Prostate gland (tissue), 2 donors: ENCODE measurements at regions not wholly inside any gene's neighbourhood (a gene's known extent, or its start where the extent isn't known, plus 50 kb on each side); places are given as distances from the start of the nearest gene placed in this dataset.

ENCODE experiments used
- DNase-seq: peaks from one replicate; pipeline ENCODE4 v3.0.0-alpha.2; 2019; ENCODE audit warnings: low spot score
- H3K27ac ChIP-seq, 2 donors: fragments of 200-600 bp; sonication (generic); 2 replicates each; pipeline ENCODE4 v1.5.1; 2017 to 2019
- H3K27me3 ChIP-seq: fragments of 200-600 bp; sonication (generic); replicated peaks from 2 replicates; pipeline ENCODE4 v1.5.1; 2019; ENCODE audit not compliant: insufficient read depth
- H3K36me3 ChIP-seq, 2 donors: fragments of 200-600 bp; sonication (generic); 1 replicate in 1 of 2; 2 replicates in 1 of 2; pipeline versions ENCODE4 v1.5.1 to v1.8.1; 2017 to 2019
- H3K4me1 ChIP-seq: fragments of 200-600 bp; sonication (generic); replicated peaks from 2 replicates; pipeline ENCODE4 v1.5.1; 2019
- H3K4me3 ChIP-seq, 2 donors: fragments of 200-600 bp; sonication (generic); 2 replicates each; pipeline ENCODE4 v1.5.1; 2017 to 2019
- H3K9me3 ChIP-seq: fragments of 200-600 bp; sonication (generic); 2 replicates; pipeline ENCODE4 v1.5.1; 2017
- POLR2A ChIP-seq: fragments of 450-650 bp; IDR thresholded peaks from one replicate; pipeline ENCODE4 v1.6.1; 2016; ENCODE audit warnings: antibody characterized with exemption, mild to moderate bottlenecking
- POLR2AphosphoS5 ChIP-seq: sonication (generic); formaldehyde crosslinking; IDR thresholded peaks from one replicate; pipeline ENCODE4 v1.6.1; 2017; ENCODE audit warnings: antibody characterized with exemption
- WGBS: methylation state at CpG from one replicate; pipeline ENCODE4 v1.1.5; 2018; 5-methylcytosine and 5-hydroxymethylcytosine counted together
- intact Hi-C: fragments of 100-400 bp; cut with DNase I; formaldehyde crosslinking; loops from one replicate; pipeline ENCODE4 v1.14.2; 2022
- TF ChIP-seq, protein P1 (sequence below), 4 experiments: fragments of 200-600 bp in 2 of 4; fragments of 450-650 bp in 2 of 4; sonication (generic) in 2 of 4; IDR thresholded peaks; 1 replicate in 3 of 4; 2 replicates in 1 of 4; pipeline ENCODE4 v1.5.1; 2016 to 2019; ENCODE audit warnings: antibody characterized with exemption in 4 of 4, mild to moderate bottlenecking in 2 of 4, moderate library complexity in 2 of 4

- TF ChIP-seq POLR2AphosphoS5, result no peak
- TF ChIP-seq, protein P1, sequence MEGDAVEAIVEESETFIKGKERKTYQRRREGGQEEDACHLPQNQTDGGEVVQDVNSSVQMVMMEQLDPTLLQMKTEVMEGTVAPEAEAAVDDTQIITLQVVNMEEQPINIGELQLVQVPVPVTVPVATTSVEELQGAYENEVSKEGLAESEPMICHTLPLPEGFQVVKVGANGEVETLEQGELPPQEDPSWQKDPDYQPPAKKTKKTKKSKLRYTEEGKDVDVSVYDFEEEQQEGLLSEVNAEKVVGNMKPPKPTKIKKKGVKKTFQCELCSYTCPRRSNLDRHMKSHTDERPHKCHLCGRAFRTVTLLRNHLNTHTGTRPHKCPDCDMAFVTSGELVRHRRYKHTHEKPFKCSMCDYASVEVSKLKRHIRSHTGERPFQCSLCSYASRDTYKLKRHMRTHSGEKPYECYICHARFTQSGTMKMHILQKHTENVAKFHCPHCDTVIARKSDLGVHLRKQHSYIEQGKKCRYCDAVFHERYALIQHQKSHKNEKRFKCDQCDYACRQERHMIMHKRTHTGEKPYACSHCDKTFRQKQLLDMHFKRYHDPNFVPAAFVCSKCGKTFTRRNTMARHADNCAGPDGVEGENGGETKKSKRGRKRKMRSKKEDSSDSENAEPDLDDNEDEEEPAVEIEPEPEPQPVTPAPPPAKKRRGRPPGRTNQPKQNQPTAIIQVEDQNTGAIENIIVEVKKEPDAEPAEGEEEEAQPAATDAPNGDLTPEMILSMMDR (IDR thresholded peaks at IDR 0.05), result no peak
- TF ChIP-seq POLR2A, result no peak
- intact Hi-C loops, result no loop called here
- 63% methylated on average over 2 of the region's 2 CpGs for WGBS
- no peaks in the 10 kb centered on the region for H3K36me3 ChIP-seq
- no peaks in the 10 kb centered on the region for H3K9me3 ChIP-seq
- no peak for DNase-seq
- no peak overlapping the region for H3K4me3 ChIP-seq
- H3K4me1 ChIP-seq, result no peaks in the 10 kb centered on the region
- no peaks in the 10 kb centered on the region for H3K27me3 ChIP-seq
- H3K27ac ChIP-seq, result no peak overlapping the region
These were observed 479.8 kb upstream of the SEMA3A start for GRCh38 chr7:84674236-84674913.

DNA sequence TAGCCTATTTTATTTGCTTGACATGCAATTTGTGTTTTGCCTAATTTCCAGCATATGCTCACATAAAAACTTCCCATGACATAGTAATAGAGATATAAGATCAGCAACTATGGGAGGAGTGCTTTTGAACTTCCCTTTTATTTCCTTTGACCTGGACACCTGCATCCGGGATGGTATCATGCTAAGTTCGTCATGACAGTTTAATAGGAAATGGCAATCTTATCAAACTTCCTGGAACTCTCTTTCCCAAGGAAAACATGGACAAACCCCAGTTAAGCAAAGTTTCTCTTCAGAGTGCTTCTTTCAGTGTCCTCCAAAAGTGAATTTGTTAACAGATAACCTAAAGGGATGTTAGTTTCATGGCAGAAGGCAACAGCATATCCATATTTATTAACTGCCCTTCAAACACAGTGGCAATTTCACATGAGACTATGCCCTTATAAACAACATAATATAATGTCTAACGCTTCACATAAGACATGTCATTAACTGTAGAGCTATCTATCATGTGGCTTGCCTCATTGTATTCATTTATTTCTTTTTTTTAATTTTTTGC is 474.7 kb upstream of the SEMA3A start:
- no peak for TF ChIP-seq POLR2A
- TF ChIP-seq POLR2AphosphoS5, result no peak
- TF ChIP-seq, protein P1 (IDR thresholded peaks at IDR 0.05), result no peak
- Histone ChIP-seq H3K9me3 (no peaks in the 10 kb centered on the region), H3K27me3 (no peaks in the 10 kb centered on the region), H3K4me3 (no peak overlapping the region), H3K36me3 (no peaks in the 10 kb centered on the region), H3K4me1 (no peaks in the 10 kb centered on the region), H3K27ac (no peak overlapping the region)
- intact Hi-C loops, result no loop called here
- 47% methylated on average over 3 of the region's 3 CpGs for WGBS
- no peak for DNase-seq

- intact Hi-C loops, result no loop called here
- no peaks in the 10 kb centered on the region for H3K36me3 ChIP-seq
- no peak overlapping the region for H3K4me3 ChIP-seq
- no peak overlapping the region for H3K27ac ChIP-seq
- no peaks in the 10 kb centered on the region for H3K4me1 ChIP-seq
- no peaks in the 10 kb centered on the region for H3K9me3 ChIP-seq
- H3K27me3 ChIP-seq, result no peaks in the 10 kb centered on the region
- 17% methylated on average over 1 of the region's 1 CpG for WGBS
- no peak for DNase-seq
- TF ChIP-seq POLR2AphosphoS5, result no peak
- TF ChIP-seq POLR2A, result no peak
- TF ChIP-seq, protein P1 (IDR thresholded peaks at IDR 0.05), result no peak
These were observed 473.5 kb upstream of the SEMA3A start for GRCh38 chr7:84668116-84668515.

DNA sequence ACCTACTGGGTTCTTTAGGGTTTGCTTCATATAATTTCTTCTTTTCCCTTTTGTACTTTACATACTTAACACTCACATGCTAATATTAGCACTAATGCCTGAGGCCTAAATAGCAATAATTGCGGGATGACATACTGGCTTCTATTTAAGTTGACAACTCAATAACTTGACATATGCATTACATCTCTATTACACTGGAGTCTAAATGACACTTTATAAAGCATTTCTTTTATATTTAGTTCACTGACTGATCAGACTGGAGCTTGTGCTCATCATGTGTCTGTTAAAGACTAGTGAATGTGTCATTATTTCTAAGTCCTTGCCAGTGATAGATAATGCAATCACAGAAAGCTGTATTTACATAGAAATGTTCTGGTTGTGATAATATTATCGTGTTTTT is 472.1 kb upstream of the SEMA3A start:
- intact Hi-C loops, result no loop called here
- H3K27me3 ChIP-seq, result no peaks in the 10 kb centered on the region
- no peaks in the 10 kb centered on the region for H3K9me3 ChIP-seq
- no peak overlapping the region for H3K27ac ChIP-seq
- TF ChIP-seq POLR2AphosphoS5, result no peak
- TF ChIP-seq, protein P1 (IDR thresholded peaks at IDR 0.05), result no peak
- no peak for TF ChIP-seq POLR2A
- no peaks in the 10 kb centered on the region for H3K36me3 ChIP-seq
- DNase-seq, result no peak
- no peak overlapping the region for H3K4me3 ChIP-seq
- H3K4me1 ChIP-seq, result no peaks in the 10 kb centered on the region
- 85% methylated on average over 2 of the region's 2 CpGs for WGBS

DNA sequence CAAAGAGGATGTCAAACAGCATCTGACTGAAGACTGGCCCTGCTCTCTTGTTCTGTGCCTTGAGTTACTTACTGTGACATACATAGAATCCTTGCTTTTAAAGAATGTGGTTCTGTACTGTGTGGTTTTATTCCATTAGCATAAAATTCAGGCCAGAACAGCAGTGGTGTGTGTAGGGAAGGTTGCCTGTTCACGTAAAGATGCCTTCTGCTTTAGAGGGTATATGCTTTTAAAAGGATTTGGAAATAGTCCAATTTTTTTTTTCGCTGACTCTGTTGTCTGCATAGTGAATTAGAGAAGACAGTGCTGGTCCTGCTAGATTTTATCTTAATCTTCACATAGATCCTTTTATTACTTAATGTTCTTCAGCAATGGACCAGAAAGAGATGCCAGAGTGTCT is 470.8 kb upstream of the SEMA3A start:
- H3K27ac ChIP-seq, result no peak overlapping the region
- 46% methylated on average over 2 of the region's 2 CpGs for WGBS
- H3K4me3 ChIP-seq, result no peak overlapping the region
- no peak for DNase-seq
- no peaks in the 10 kb centered on the region for H3K9me3 ChIP-seq
- H3K36me3 ChIP-seq, result no peaks in the 10 kb centered on the region
- TF ChIP-seq, protein P1 (IDR thresholded peaks at IDR 0.05), result no peak
- no peak for TF ChIP-seq POLR2AphosphoS5
- TF ChIP-seq POLR2A, result no peak
- intact Hi-C loops, result no loop called here
- no peaks in the 10 kb centered on the region for H3K27me3 ChIP-seq
- H3K4me1 ChIP-seq, result no peaks in the 10 kb centered on the region
